Naive thymus-derived CD4-positive, alpha-beta T cell (primary cell): ENCODE measurements at regions not wholly inside any gene's neighbourhood (a gene's known extent, or its start where the extent isn't known, plus 50 kb on each side); places are given as distances from the start of the nearest gene placed in this dataset.

Experiments
- ATAC-seq: fragments of 150-1000 bp; cut with Tn5 transposase; 2 replicates; pipeline ENCODE4 v1.10.0; 2021; ENCODE audit warnings: mild to moderate bottlenecking, moderate library complexity
- CTCF ChIA-PET: fragments of 350-600 bp; sonication (Branson Sonifier 250); formaldehyde crosslinking; loops from one replicate; lab custom pipeline; 2021; ENCODE audit warnings: antibody characterized with exemption; lab: Charles Lee
- POLR2A ChIA-PET: fragments of 350-600 bp; sonication (Branson Sonifier 250); formaldehyde crosslinking; loops from one replicate; lab custom pipeline; 2021; ENCODE audit warnings: antibody characterized with exemption, inconsistent platforms; lab: Charles Lee
- DNase-seq, 9 donors: peaks; one replicate each; pipeline versions ENCODE4 v3.0.0 to v3.0.0-alpha.2; 2020 to 2022; ENCODE audit warnings: mixed read lengths in 1 of 9
- H3K27ac ChIP-seq: one replicate; pipeline ENCODE4 v1.7.0; 2013; ENCODE audit warnings: mild to moderate bottlenecking, low read depth, low read length, moderate library complexity
- H3K27me3 ChIP-seq, 2 donors: one replicate each; pipeline ENCODE4 v1.7.0; 2013; ENCODE audit warnings: low read length in 2 of 2, mild to moderate bottlenecking in 2 of 2, moderate library complexity in 2 of 2; ENCODE audit not compliant: control insufficient read depth in 2 of 2, insufficient read depth in 2 of 2
- H3K36me3 ChIP-seq, 3 experiments: 1 replicate in 2 of 3; 2 replicates in 1 of 3; pipeline ENCODE4 v1.7.0; 2013; ENCODE audit warnings: low read length in 3 of 3, mild to moderate bottlenecking in 3 of 3, moderate library complexity in 1 of 3; ENCODE audit not compliant: insufficient read depth in 3 of 3, control insufficient read depth in 2 of 3
- H3K4me1 ChIP-seq, 2 donors: one replicate each; pipeline ENCODE4 v1.7.0; 2013; ENCODE audit warnings: low read length in 2 of 2, mild to moderate bottlenecking in 2 of 2, moderate library complexity in 1 of 2; ENCODE audit not compliant: control insufficient read depth in 2 of 2, insufficient read depth in 2 of 2
- H3K4me3 ChIP-seq: 2 replicates; pipeline ENCODE4 v1.7.0; 2013; ENCODE audit warnings: mild to moderate bottlenecking, low read length
- H3K9me3 ChIP-seq, 3 experiments: 1 replicate in 2 of 3; 2 replicates in 1 of 3; pipeline ENCODE4 v1.7.0; 2013; ENCODE audit warnings: low read length in 3 of 3; ENCODE audit not compliant: control insufficient read depth in 2 of 3
- H3K27ac Mint-ChIP-seq, 9 donors: one replicate each; pipeline ENCODE4 v1.8.0; 2020 to 2022; ENCODE audit warnings: mixed read lengths in 9 of 9, mild to moderate bottlenecking in 8 of 9, moderate library complexity in 5 of 9, inconsistent platforms in 2 of 9
- H3K27me3 Mint-ChIP-seq, 5 donors: one replicate each; pipeline ENCODE4 v1.8.0; 2021 to 2022; ENCODE audit warnings: mixed read lengths in 5 of 5, mild to moderate bottlenecking in 1 of 5
- H3K36me3 Mint-ChIP-seq, 5 donors: one replicate each; pipeline ENCODE4 v1.8.0; 2020 to 2022; ENCODE audit warnings: mixed read lengths in 5 of 5, mild to moderate bottlenecking in 3 of 5, inconsistent platforms in 1 of 5
- H3K4me1 Mint-ChIP-seq, 7 donors: one replicate each; pipeline ENCODE4 v1.8.0; 2020 to 2022; ENCODE audit warnings: mixed read lengths in 7 of 7, mild to moderate bottlenecking in 3 of 7, inconsistent platforms in 1 of 7
- H3K4me3 Mint-ChIP-seq, 10 donors: one replicate each; pipeline ENCODE4 v1.8.0; 2020 to 2022; ENCODE audit warnings: mild to moderate bottlenecking in 10 of 10, mixed read lengths in 10 of 10, moderate library complexity in 6 of 10, inconsistent platforms in 2 of 10
- H3K9me3 Mint-ChIP-seq, 11 donors: one replicate each; pipeline ENCODE4 v1.8.0; 2020 to 2022; ENCODE audit warnings: mixed read lengths in 11 of 11, mild to moderate bottlenecking in 4 of 11, inconsistent platforms in 1 of 11, moderate library complexity in 1 of 11
- intact Hi-C, 2 donors: fragments of 100-400 bp; cut with micrococcal nuclease; formaldehyde crosslinking; loops; one replicate each; pipeline ENCODE4 v1.15.1; 2023

- no peaks in the 10 kb centered on the region for H3K4me1 ChIP-seq
- DNase-seq (no peak), ATAC-seq (no peak)
- ChIA-PET CTCF (interaction anchor here (0.6 to 2.0 kb wide), 4 partner anchors 28 to 1078 kb away, joined by 3 to 5 read pairs (median 4); no protein-coding TSS in a partner anchor), POLR2A (no interaction called here)
- Mint-ChIP-seq H3K4me1 (no peaks in the 10 kb centered on the region), H3K27ac (no peak overlapping the region), H3K9me3 (peaks cover 7 to 71% (median 30%) of the 10 kb centered on the region in 11 donors), H3K4me3 (no peak overlapping the region), H3K36me3 (peaks cover 2 to 26% (median 14%) of the 10 kb centered on the region in 5 donors), H3K27me3 (peaks cover 0 to 14% (median 0%) of the 10 kb centered on the region in 5 donors)
- H3K27me3 ChIP-seq = no peaks in the 10 kb centered on the region
- H3K36me3 ChIP-seq = no peaks in the 10 kb centered on the region
- H3K27ac ChIP-seq = no peak overlapping the region
- H3K4me3 ChIP-seq = no peak overlapping the region
- intact Hi-C loops = no loop called here
- peaks cover 0 to 17% (median 0%) of the 10 kb centered on the region in 3 experiments for H3K9me3 ChIP-seq
Measured at GRCh38 chr11:11056749-11057471, 199.1 kb upstream of the ZBED5 start.

- H3K36me3 ChIP-seq = no peaks in the 10 kb centered on the region
- DNase-seq (no peak), ATAC-seq (no peak)
- intact Hi-C loops = no loop called here
- no peak overlapping the region for H3K4me3 ChIP-seq
- CTCF ChIA-PET = interaction anchor here (0.6 to 2.0 kb wide), 2 partner anchors 101 to 1942 kb away, joined by 4 to 5 read pairs; no protein-coding TSS in a partner anchor
- Mint-ChIP-seq H3K9me3 (peaks cover 7 to 75% (median 30%) of the 10 kb centered on the region in 11 donors), H3K27me3 (peaks cover 0 to 11% (median 0%) of the 10 kb centered on the region in 5 donors), H3K27ac (peak overlapping the region in 1 of 9 donors; percentile 51), H3K4me3 (no peak overlapping the region), H3K36me3 (peaks cover 2 to 26% (median 14%) of the 10 kb centered on the region in 5 donors), H3K4me1 (no peaks in the 10 kb centered on the region)
- H3K27me3 ChIP-seq = no peaks in the 10 kb centered on the region
- POLR2A ChIA-PET = no interaction called here
- H3K4me1 ChIP-seq = no peaks in the 10 kb centered on the region
- H3K9me3 ChIP-seq = peaks cover 0 to 17% (median 0%) of the 10 kb centered on the region in 3 experiments
- H3K27ac ChIP-seq = no peak overlapping the region
Measured at GRCh38 chr11:11056316-11056715, 198.5 kb upstream of the ZBED5 start.

GRCh38 chr11:11047851-11048610 lies 190.2 kb upstream of the ZBED5 start:
- Mint-ChIP-seq H3K4me3 (no peak overlapping the region), H3K36me3 (peaks cover 0 to 5% (median 0%) of the 10 kb centered on the region in 5 donors), H3K27ac (peak overlapping the region in 1 of 9 donors; percentile 33), H3K9me3 (peaks cover 0 to 17% (median 0%) of the 10 kb centered on the region in 11 donors), H3K4me1 (peaks cover 0 to 3% (median 0%) of the 10 kb centered on the region in 7 donors), H3K27me3 (peaks cover 0 to 12% (median 0%) of the 10 kb centered on the region in 5 donors)
- POLR2A ChIA-PET = interaction anchor here (0.6 kb wide), 1 partner anchor 10 kb away, joined by 3 read pairs; no protein-coding TSS in a partner anchor
- no peaks in the 10 kb centered on the region for H3K36me3 ChIP-seq
- CTCF ChIA-PET = interaction anchor here (1.6 kb wide), 1 partner anchor 20 kb away, joined by 4 read pairs; no protein-coding TSS in a partner anchor
- H3K9me3 ChIP-seq = no peaks in the 10 kb centered on the region
- ATAC-seq = no peak
- no peaks in the 10 kb centered on the region for H3K27me3 ChIP-seq
- no peak overlapping the region for H3K27ac ChIP-seq
- no peak for DNase-seq
- intact Hi-C loops = no loop called here
- H3K4me3 ChIP-seq = no peak overlapping the region
- H3K4me1 ChIP-seq = no peaks in the 10 kb centered on the region

GRCh38 chr11:11046781-11047180 lies 188.9 kb upstream of the ZBED5 start:
- no peaks in the 10 kb centered on the region for H3K27me3 ChIP-seq
- peaks cover 0 to 3% (median 0%) of the 10 kb centered on the region in 7 donors for H3K4me1 Mint-ChIP-seq
- no peak overlapping the region for H3K4me3 ChIP-seq
- intact Hi-C loops = no loop called here
- DNase-seq (no peak), ATAC-seq (no peak)
- H3K9me3 Mint-ChIP-seq = peaks cover 0 to 5% (median 0%) of the 10 kb centered on the region in 11 donors
- H3K36me3 Mint-ChIP-seq = no peaks in the 10 kb centered on the region
- no peaks in the 10 kb centered on the region for H3K36me3 ChIP-seq
- H3K27ac Mint-ChIP-seq = no peak overlapping the region
- H3K9me3 ChIP-seq = no peaks in the 10 kb centered on the region
- CTCF ChIA-PET = interaction anchor here (2.1 kb wide), 1 partner anchor 18 kb away, joined by 5 read pairs; no protein-coding TSS in a partner anchor
- no peak overlapping the region for H3K27ac ChIP-seq
- peaks cover 0 to 4% (median 0%) of the 10 kb centered on the region in 5 donors for H3K27me3 Mint-ChIP-seq
- POLR2A ChIA-PET = no interaction called here
- no peaks in the 10 kb centered on the region for H3K4me1 ChIP-seq
- no peak overlapping the region for H3K4me3 Mint-ChIP-seq

GRCh38 chr11:11045156-11045930 lies 187.5 kb upstream of the ZBED5 start:
- peaks cover 0 to 3% (median 0%) of the 10 kb centered on the region in 7 donors for H3K4me1 Mint-ChIP-seq
- no peak for DNase-seq
- H3K27me3 Mint-ChIP-seq = no peaks in the 10 kb centered on the region
- CTCF ChIA-PET = interaction anchor here (0.6 to 2.1 kb wide), 3 partner anchors 17 to 112 kb away, joined by 3 to 5 read pairs (median 5); no protein-coding TSS in a partner anchor
- H3K4me1 ChIP-seq = no peaks in the 10 kb centered on the region
- no peaks in the 10 kb centered on the region for H3K36me3 Mint-ChIP-seq
- no peaks in the 10 kb centered on the region for H3K9me3 ChIP-seq
- H3K27me3 ChIP-seq = no peaks in the 10 kb centered on the region
- H3K27ac ChIP-seq = no peak overlapping the region
- ATAC-seq = no peak
- no peak overlapping the region for H3K4me3 ChIP-seq
- H3K36me3 ChIP-seq = no peaks in the 10 kb centered on the region
- no peak overlapping the region for H3K27ac Mint-ChIP-seq
- no peak overlapping the region for H3K4me3 Mint-ChIP-seq
- POLR2A ChIA-PET = interaction anchor here (0.6 kb wide), 1 partner anchor 32 kb away, joined by 3 read pairs; no protein-coding TSS in a partner anchor
- intact Hi-C loops = no loop called here
- H3K9me3 Mint-ChIP-seq = no peaks in the 10 kb centered on the region
